Liver (tissue), 7 donors: ENCODE measurements at regions not wholly inside any gene's neighbourhood (a gene's known extent, or its start where the extent isn't known, plus 50 kb on each side); places are given as distances from the start of the nearest gene placed in this dataset.

Experiments used
- DNase-seq: peaks from one replicate; pipeline ENCODE4 v3.0.0-alpha.2; 2017; ENCODE audit warnings: low spot score
- H3K27ac ChIP-seq, 2 donors: one replicate each; pipeline ENCODE4 v1.7.0; 2013; ENCODE audit warnings: inconsistent platforms in 2 of 2, low read length in 2 of 2, control low read depth in 1 of 2, low read depth in 1 of 2, mild to moderate bottlenecking in 1 of 2
- H3K27me3 ChIP-seq, 4 donors: one replicate each; pipeline versions ENCODE4 v1.6.1 to v1.7.0; 2013; ENCODE audit warnings: low read length in 3 of 4, inconsistent platforms in 1 of 4, mild to moderate bottlenecking in 1 of 4, moderate library complexity in 1 of 4; ENCODE audit not compliant: control insufficient read depth in 4 of 4, insufficient read depth in 4 of 4
- H3K36me3 ChIP-seq, 4 donors: one replicate each; pipeline versions ENCODE4 v1.6.1 to v1.7.0; 2013; ENCODE audit warnings: low read length in 3 of 4, mild to moderate bottlenecking in 3 of 4, low read depth in 1 of 4, moderate library complexity in 1 of 4; ENCODE audit not compliant: control insufficient read depth in 4 of 4, insufficient read depth in 3 of 4
- H3K4me1 ChIP-seq, 4 donors: one replicate each; pipeline versions ENCODE4 v1.6.1 to v1.7.0; 2013; ENCODE audit warnings: low read length in 3 of 4, mild to moderate bottlenecking in 3 of 4, moderate library complexity in 1 of 4; ENCODE audit not compliant: control insufficient read depth in 4 of 4, insufficient read depth in 4 of 4
- H3K4me3 ChIP-seq, 3 donors: one replicate each; pipeline versions ENCODE4 v1.6.1 to v1.7.0; 2013; ENCODE audit warnings: low read length in 3 of 3, control low read depth in 1 of 3, low read depth in 1 of 3, mild to moderate bottlenecking in 1 of 3
- H3K9ac ChIP-seq, 2 donors: one replicate each; pipeline ENCODE4 v1.7.0; 2013; ENCODE audit warnings: low read length in 2 of 2, mild to moderate bottlenecking in 2 of 2, moderate library complexity in 2 of 2, control low read depth in 1 of 2, low read depth in 1 of 2
- H3K9me3 ChIP-seq, 4 donors: one replicate each; pipeline versions ENCODE4 v1.6.1 to v1.7.0; 2013; ENCODE audit warnings: low read length in 3 of 4; ENCODE audit not compliant: control insufficient read depth in 4 of 4
- ATF3 ChIP-seq: IDR thresholded peaks from 2 replicates; pipeline ENCODE4 v1.6.1; 2016; ENCODE audit warnings: antibody characterized with exemption
- FOXA1 ChIP-seq: IDR thresholded peaks from 2 replicates; pipeline ENCODE4 v1.6.1; 2016; ENCODE audit warnings: antibody characterized with exemption
- GABPA ChIP-seq, 2 donors: IDR thresholded peaks in 1 of 2; conservative IDR thresholded peaks in 1 of 2; 2 replicates each; pipeline ENCODE4 v1.6.1; 2016; ENCODE audit warnings: antibody characterized with exemption in 2 of 2, mild to moderate bottlenecking in 1 of 2, moderate library complexity in 1 of 2
- HNF4A ChIP-seq, 2 donors: conservative IDR thresholded peaks; 2 replicates each; pipeline ENCODE4 v1.6.1; 2016; ENCODE audit warnings: antibody characterized with exemption in 2 of 2, mild to moderate bottlenecking in 2 of 2
- MAX ChIP-seq: IDR thresholded peaks from 2 replicates; pipeline ENCODE4 v1.6.1; 2016; ENCODE audit warnings: antibody characterized with exemption
- NR2F2 ChIP-seq: IDR thresholded peaks from 2 replicates; pipeline ENCODE4 v1.6.1; 2016; ENCODE audit warnings: antibody characterized with exemption
- REST ChIP-seq: IDR thresholded peaks from 2 replicates; pipeline ENCODE4 v1.6.1; 2016; ENCODE audit warnings: antibody characterized with exemption, mild to moderate bottlenecking
- SP1 ChIP-seq: IDR thresholded peaks from 2 replicates; pipeline ENCODE4 v1.6.1; 2018; ENCODE audit warnings: antibody characterized with exemption, mild to moderate bottlenecking
- TAF1 ChIP-seq: conservative IDR thresholded peaks from 2 replicates; pipeline ENCODE4 v1.6.1; 2016; ENCODE audit warnings: antibody characterized with exemption, mild to moderate bottlenecking
- YY1 ChIP-seq: IDR thresholded peaks from 2 replicates; pipeline ENCODE4 v1.6.1; 2016; ENCODE audit warnings: antibody characterized with exemption, mild to moderate bottlenecking
- ZBTB33 ChIP-seq: IDR thresholded peaks from 2 replicates; pipeline ENCODE4 v1.6.1; 2016; ENCODE audit warnings: antibody characterized with exemption
- WGBS: extraction: QIAGEN DNeasy Blood & Tissue Kit; methylation state at CpG from one replicate; pipeline ENCODE4 v1.1.7; 2013; 5-methylcytosine and 5-hydroxymethylcytosine counted together
- donor health status: healthy.
- donor health status: healthy.
- donor health status: healthy.
- donor health status: healthy.

- H3K4me3 ChIP-seq = no peak overlapping the region
- no peak for TF ChIP-seq MAX
- TF ChIP-seq REST = no peak
- no peak for TF ChIP-seq GABPA (IDR thresholded peaks at IDR 0.05 in 1 of 2, conservative IDR thresholded peaks at IDR 0.05 in 1 of 2)
- TF ChIP-seq NR2F2 = no peak
- no peak for TF ChIP-seq TAF1
- no peak for TF ChIP-seq YY1
- TF ChIP-seq ZBTB33 = no peak
- no peak for TF ChIP-seq ATF3
- H3K9me3 ChIP-seq = no peaks in the 10 kb centered on the region
- DNase-seq = no peak
- no peaks in the 10 kb centered on the region for H3K27me3 ChIP-seq
- H3K27ac ChIP-seq = no peak overlapping the region
- H3K4me1 ChIP-seq = no peaks in the 10 kb centered on the region
- H3K36me3 ChIP-seq = no peaks in the 10 kb centered on the region
- H3K9ac ChIP-seq = no peak overlapping the region
- 89% methylated on average over 5 of the region's 5 CpGs for WGBS
These were observed 747.5 kb upstream of the AMELY start for GRCh38 chrY:7659047-7659446.

GRCh38 chrY:7656596-7656995 is 745.0 kb upstream of the AMELY start:
- Histone ChIP-seq H3K36me3 (no peaks in the 10 kb centered on the region), H3K4me3 (no peak overlapping the region), H3K27ac (no peak overlapping the region), H3K9ac (no peak overlapping the region), H3K9me3 (no peaks in the 10 kb centered on the region), H3K27me3 (no peaks in the 10 kb centered on the region), H3K4me1 (no peaks in the 10 kb centered on the region)
- no peak for DNase-seq
- TF ChIP-seq FOXA1 (no peak), MAX (no peak), SP1 (no peak), HNF4A (conservative IDR thresholded peaks at IDR 0.05) (no peak), ZBTB33 (no peak), YY1 (no peak)
- 89% methylated on average over 5 of the region's 5 CpGs for WGBS
